ENCODE measurements at regions not wholly inside any gene's neighbourhood (a gene's known extent, or its start where the extent isn't known, plus 50 kb on each side); places are given as distances from the start of the nearest gene placed in this dataset.

DNA sequence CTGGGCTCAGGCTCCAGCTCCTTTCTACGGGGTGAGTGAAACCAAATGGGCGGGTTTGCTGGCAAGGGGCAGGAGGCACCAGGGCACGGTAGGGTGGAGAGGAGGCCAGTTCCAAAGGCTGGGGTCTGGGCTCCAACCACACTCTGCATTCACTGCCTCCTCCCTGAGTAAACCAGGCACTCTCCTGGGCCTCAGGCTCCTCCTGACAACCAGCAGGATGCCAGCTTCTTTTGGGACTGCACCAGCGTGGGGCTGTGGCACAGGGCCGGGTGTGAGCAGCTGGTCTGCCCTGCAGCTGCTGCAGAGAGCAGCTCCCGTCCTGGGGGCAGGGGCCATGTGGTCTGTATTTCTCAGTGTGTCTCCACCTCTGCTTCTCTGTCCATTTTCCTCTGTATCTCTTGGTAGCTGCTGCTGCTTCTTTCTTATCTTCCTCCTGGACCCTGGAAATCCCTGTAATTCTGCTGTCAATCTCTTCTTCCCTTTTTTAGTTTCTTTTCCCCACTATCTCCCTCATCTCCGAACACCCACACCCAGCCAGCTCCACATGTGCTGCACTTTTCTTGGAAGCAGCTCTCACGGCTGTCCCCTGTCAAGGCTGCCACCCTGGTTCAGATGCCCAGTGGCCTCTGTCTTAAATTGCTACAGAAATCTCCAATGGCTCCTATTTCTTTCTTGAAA lies 54.9 kb upstream of the TBC1D21 start:
- H3K36me3 ChIP-seq (ENCODE audit: control insufficient read depth in 4 of 4, insufficient read depth in 3 of 4, low read depth in 1 of 4, low read length in 3 of 4), result no peaks in the 10 kb centered on the region

GRCh38 chr15:73821181-73821580 lies 52.2 kb upstream of the TBC1D21 start:
- Histone ChIP-seq H3K27ac (ENCODE audit: low read depth in 1 of 2, low read length in 2 of 2) (no peak overlapping the region), H3K36me3 (ENCODE audit: control insufficient read depth in 4 of 4, insufficient read depth in 3 of 4, low read depth in 1 of 4, low read length in 3 of 4) (no peaks in the 10 kb centered on the region), H3K9ac (ENCODE audit: low read depth in 1 of 2, low read length in 2 of 2) (no peak overlapping the region), H3K27me3 (ENCODE audit: control insufficient read depth in 4 of 4, insufficient read depth in 4 of 4, low read length in 3 of 4) (no peaks in the 10 kb centered on the region), H3K9me3 (ENCODE audit: control insufficient read depth in 4 of 4, low read length in 3 of 4) (peaks cover 0 to 2% (median 1%) of the 10 kb centered on the region in 4 donors), H3K4me1 (ENCODE audit: control insufficient read depth in 4 of 4, insufficient read depth in 4 of 4, low read length in 3 of 4) (no peaks in the 10 kb centered on the region), H3K4me3 (ENCODE audit: low read depth in 1 of 3, low read length in 3 of 3) (no peak overlapping the region)
- no peak for DNase-seq (ENCODE audit: low spot score)
- 87% methylated on average over 2 of the region's 2 CpGs for WGBS
- TF ChIP-seq NR2F2 (IDR thresholded peaks at IDR 0.05) (no peak), JUND (IDR thresholded peaks at IDR 0.05) (no peak), HNF4G (IDR thresholded peaks at IDR 0.05) (no peak), TAF1 (conservative IDR thresholded peaks at IDR 0.05) (no peak), EGR1 (IDR thresholded peaks at IDR 0.05; ENCODE audit: low read depth in 2 of 2) (no peak), ATF3 (IDR thresholded peaks at IDR 0.05) (no peak), ZBTB33 (IDR thresholded peaks at IDR 0.05) (no peak), CTCF (IDR thresholded peaks at IDR 0.05; ENCODE audit: low read depth, low read length, missing input control) (no peak), YY1 (IDR thresholded peaks at IDR 0.05) (no peak), GABPA (IDR thresholded peaks at IDR 0.05 in 1 of 2, conservative IDR thresholded peaks at IDR 0.05 in 1 of 2) (no peak), RXRA (IDR thresholded peaks at IDR 0.05) (no peak), SP1 (IDR thresholded peaks at IDR 0.05) (no peak)
- TF ChIP-seq, protein P1, sequence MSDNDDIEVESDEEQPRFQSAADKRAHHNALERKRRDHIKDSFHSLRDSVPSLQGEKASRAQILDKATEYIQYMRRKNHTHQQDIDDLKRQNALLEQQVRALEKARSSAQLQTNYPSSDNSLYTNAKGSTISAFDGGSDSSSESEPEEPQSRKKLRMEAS (IDR thresholded peaks at IDR 0.05), result no peak
- TF ChIP-seq, protein P2, sequence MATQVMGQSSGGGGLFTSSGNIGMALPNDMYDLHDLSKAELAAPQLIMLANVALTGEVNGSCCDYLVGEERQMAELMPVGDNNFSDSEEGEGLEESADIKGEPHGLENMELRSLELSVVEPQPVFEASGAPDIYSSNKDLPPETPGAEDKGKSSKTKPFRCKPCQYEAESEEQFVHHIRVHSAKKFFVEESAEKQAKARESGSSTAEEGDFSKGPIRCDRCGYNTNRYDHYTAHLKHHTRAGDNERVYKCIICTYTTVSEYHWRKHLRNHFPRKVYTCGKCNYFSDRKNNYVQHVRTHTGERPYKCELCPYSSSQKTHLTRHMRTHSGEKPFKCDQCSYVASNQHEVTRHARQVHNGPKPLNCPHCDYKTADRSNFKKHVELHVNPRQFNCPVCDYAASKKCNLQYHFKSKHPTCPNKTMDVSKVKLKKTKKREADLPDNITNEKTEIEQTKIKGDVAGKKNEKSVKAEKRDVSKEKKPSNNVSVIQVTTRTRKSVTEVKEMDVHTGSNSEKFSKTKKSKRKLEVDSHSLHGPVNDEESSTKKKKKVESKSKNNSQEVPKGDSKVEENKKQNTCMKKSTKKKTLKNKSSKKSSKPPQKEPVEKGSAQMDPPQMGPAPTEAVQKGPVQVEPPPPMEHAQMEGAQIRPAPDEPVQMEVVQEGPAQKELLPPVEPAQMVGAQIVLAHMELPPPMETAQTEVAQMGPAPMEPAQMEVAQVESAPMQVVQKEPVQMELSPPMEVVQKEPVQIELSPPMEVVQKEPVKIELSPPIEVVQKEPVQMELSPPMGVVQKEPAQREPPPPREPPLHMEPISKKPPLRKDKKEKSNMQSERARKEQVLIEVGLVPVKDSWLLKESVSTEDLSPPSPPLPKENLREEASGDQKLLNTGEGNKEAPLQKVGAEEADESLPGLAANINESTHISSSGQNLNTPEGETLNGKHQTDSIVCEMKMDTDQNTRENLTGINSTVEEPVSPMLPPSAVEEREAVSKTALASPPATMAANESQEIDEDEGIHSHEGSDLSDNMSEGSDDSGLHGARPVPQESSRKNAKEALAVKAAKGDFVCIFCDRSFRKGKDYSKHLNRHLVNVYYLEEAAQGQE (IDR thresholded peaks at IDR 0.05), result no peak

More for the DNA sequence above, 54.9 kb upstream of the TBC1D21 start:
- WGBS, result 78% methylated on average over 8 of the region's 8 CpGs
- H3K4me3 ChIP-seq (ENCODE audit: low read depth in 1 of 3, low read length in 3 of 3), result no peak overlapping the region
- no peak overlapping the region for H3K27ac ChIP-seq (ENCODE audit: low read depth in 1 of 2, low read length in 2 of 2)
- H3K9me3 ChIP-seq (ENCODE audit: control insufficient read depth in 4 of 4, low read length in 3 of 4), result peaks cover 0 to 2% (median 1%) of the 10 kb centered on the region in 4 donors
- TF ChIP-seq SP1 (IDR thresholded peaks at IDR 0.05) (no peak), HNF4A (conservative IDR thresholded peaks at IDR 0.05) (no peak), ATF3 (IDR thresholded peaks at IDR 0.05) (no peak), JUND (IDR thresholded peaks at IDR 0.05) (no peak), RXRA (IDR thresholded peaks at IDR 0.05) (no peak)
- H3K9ac ChIP-seq (ENCODE audit: low read depth in 1 of 2, low read length in 2 of 2), result no peak overlapping the region
- no peaks in the 10 kb centered on the region for H3K27me3 ChIP-seq (ENCODE audit: control insufficient read depth in 4 of 4, insufficient read depth in 4 of 4, low read length in 3 of 4)
- DNase-seq (ENCODE audit: low spot score), result no peak
- no peaks in the 10 kb centered on the region for H3K4me1 ChIP-seq (ENCODE audit: control insufficient read depth in 4 of 4, insufficient read depth in 4 of 4, low read length in 3 of 4)
